ENCODE measurements at regions not wholly inside any gene's neighbourhood (a gene's known extent, or its start where the extent isn't known, plus 50 kb on each side); places are given as distances from the start of the nearest gene placed in this dataset.

- H3K9ac ChIP-seq (ENCODE audit: insufficient read length): no peak overlapping the region
- no peak overlapping the region for H3K4me3 ChIP-seq
- no peak for TF ChIP-seq FOXP2 (optimal IDR thresholded peaks at IDR 0.05; ENCODE audit: control extremely low read depth, extremely low read length, insufficient read depth)
- no peak for TF ChIP-seq EZH2 (IDR thresholded peaks at IDR 0.05)
- no peak for TF ChIP-seq POLR2AphosphoS5 (IDR thresholded peaks at IDR 0.05; ENCODE audit: borderline replicate concordance, low read depth, low read length)
- no peaks in the 10 kb centered on the region for H3K9me3 ChIP-seq (ENCODE audit: low read depth, low read length)
- H3K27ac ChIP-seq: no peak overlapping the region
- no peaks in the 10 kb centered on the region for H3K36me3 ChIP-seq (ENCODE audit: insufficient read depth, low read length)
- DNase-seq (ENCODE audit: low read depth, low spot score): no peak
These were observed 496.7 kb upstream of the NMUR2 start for GRCh38 chr5:152901754-152902153.

GRCh38 chr5:152905286-152905685 lies 500.2 kb upstream of the NMUR2 start:
- Histone ChIP-seq H3K9me3 (ENCODE audit: low read depth, low read length) (no peaks in the 10 kb centered on the region), H3K9ac (ENCODE audit: insufficient read length) (no peak overlapping the region), H3K36me3 (ENCODE audit: insufficient read depth, low read length) (no peaks in the 10 kb centered on the region), H3K27ac (no peak overlapping the region), H3K4me3 (no peak overlapping the region)
- TF ChIP-seq POLR2AphosphoS5 (IDR thresholded peaks at IDR 0.05; ENCODE audit: borderline replicate concordance, low read depth, low read length) (no peak), FOXP2 (optimal IDR thresholded peaks at IDR 0.05; ENCODE audit: control extremely low read depth, extremely low read length, insufficient read depth) (no peak), EZH2 (IDR thresholded peaks at IDR 0.05) (no peak)
- DNase-seq (ENCODE audit: low read depth, low spot score): no peak

- no peaks in the 10 kb centered on the region for H3K36me3 ChIP-seq (ENCODE audit: insufficient read depth, low read length)
- H3K27ac ChIP-seq: no peak overlapping the region
- no peak overlapping the region for H3K9ac ChIP-seq (ENCODE audit: insufficient read length)
- no peaks in the 10 kb centered on the region for H3K9me3 ChIP-seq (ENCODE audit: low read depth, low read length)
- H3K4me3 ChIP-seq: no peak overlapping the region
- TF ChIP-seq EZH2 (IDR thresholded peaks at IDR 0.05): no peak
- TF ChIP-seq POLR2AphosphoS5 (IDR thresholded peaks at IDR 0.05; ENCODE audit: borderline replicate concordance, low read depth, low read length): no peak
- TF ChIP-seq FOXP2 (optimal IDR thresholded peaks at IDR 0.05; ENCODE audit: control extremely low read depth, extremely low read length, insufficient read depth): no peak
- no peak for DNase-seq (ENCODE audit: low read depth, low spot score)
These were observed 502.6 kb upstream of the NMUR2 start for GRCh38 chr5:152907488-152908245.

GRCh38 chr5:152912924-152913323 lies 507.8 kb upstream of the NMUR2 start:
- no peak for DNase-seq (ENCODE audit: low read depth, low spot score)
- no peak overlapping the region for H3K4me3 ChIP-seq
- H3K27ac ChIP-seq: no peak overlapping the region
- no peak for TF ChIP-seq POLR2AphosphoS5 (IDR thresholded peaks at IDR 0.05; ENCODE audit: borderline replicate concordance, low read depth, low read length)
- TF ChIP-seq FOXP2 (optimal IDR thresholded peaks at IDR 0.05; ENCODE audit: control extremely low read depth, extremely low read length, insufficient read depth): no peak
- no peak for TF ChIP-seq EZH2 (IDR thresholded peaks at IDR 0.05)
- H3K9ac ChIP-seq (ENCODE audit: insufficient read length): no peak overlapping the region
- no peaks in the 10 kb centered on the region for H3K9me3 ChIP-seq (ENCODE audit: low read depth, low read length)
- no peaks in the 10 kb centered on the region for H3K36me3 ChIP-seq (ENCODE audit: insufficient read depth, low read length)

GRCh38 chr5:152932621-152933020 lies 527.5 kb upstream of the NMUR2 start:
- Histone ChIP-seq H3K36me3 (ENCODE audit: insufficient read depth, low read length) (no peaks in the 10 kb centered on the region), H3K9ac (ENCODE audit: insufficient read length) (no peak overlapping the region), H3K27ac (no peak overlapping the region), H3K9me3 (ENCODE audit: low read depth, low read length) (no peaks in the 10 kb centered on the region), H3K4me3 (no peak overlapping the region)
- no peak for DNase-seq (ENCODE audit: low read depth, low spot score)
- TF ChIP-seq POLR2AphosphoS5 (IDR thresholded peaks at IDR 0.05; ENCODE audit: borderline replicate concordance, low read depth, low read length) (no peak), FOXP2 (optimal IDR thresholded peaks at IDR 0.05; ENCODE audit: control extremely low read depth, extremely low read length, insufficient read depth) (no peak), EZH2 (IDR thresholded peaks at IDR 0.05) (no peak)

GRCh38 chr5:152933056-152933455 lies 528.0 kb upstream of the NMUR2 start:
- Histone ChIP-seq H3K36me3 (ENCODE audit: insufficient read depth, low read length) (no peaks in the 10 kb centered on the region), H3K4me3 (no peak overlapping the region), H3K9me3 (ENCODE audit: low read depth, low read length) (no peaks in the 10 kb centered on the region), H3K9ac (ENCODE audit: insufficient read length) (no peak overlapping the region), H3K27ac (no peak overlapping the region)
- TF ChIP-seq EZH2 (IDR thresholded peaks at IDR 0.05): no peak
- no peak for TF ChIP-seq FOXP2 (optimal IDR thresholded peaks at IDR 0.05; ENCODE audit: control extremely low read depth, extremely low read length, insufficient read depth)
- TF ChIP-seq POLR2AphosphoS5 (IDR thresholded peaks at IDR 0.05; ENCODE audit: borderline replicate concordance, low read depth, low read length): no peak
- no peak for DNase-seq (ENCODE audit: low read depth, low spot score)

- H3K4me3 ChIP-seq: no peak overlapping the region
- DNase-seq (ENCODE audit: low read depth, low spot score): no peak
- no peak overlapping the region for H3K27ac ChIP-seq
- no peak for TF ChIP-seq EZH2 (IDR thresholded peaks at IDR 0.05)
- TF ChIP-seq FOXP2 (optimal IDR thresholded peaks at IDR 0.05; ENCODE audit: control extremely low read depth, extremely low read length, insufficient read depth): no peak
- H3K9me3 ChIP-seq (ENCODE audit: low read depth, low read length): no peaks in the 10 kb centered on the region
- H3K9ac ChIP-seq (ENCODE audit: insufficient read length): no peak overlapping the region
- no peaks in the 10 kb centered on the region for H3K36me3 ChIP-seq (ENCODE audit: insufficient read depth, low read length)
These were observed 533.6 kb upstream of the NMUR2 start for GRCh38 chr5:152938630-152939029.

GRCh38 chr5:152942633-152943336 lies 537.7 kb upstream of the NMUR2 start:
- H3K9ac ChIP-seq (ENCODE audit: insufficient read length): no peak overlapping the region
- no peak overlapping the region for H3K4me3 ChIP-seq
- TF ChIP-seq EZH2 (IDR thresholded peaks at IDR 0.05) (no peak), FOXP2 (optimal IDR thresholded peaks at IDR 0.05; ENCODE audit: control extremely low read depth, extremely low read length, insufficient read depth) (no peak), POLR2AphosphoS5 (IDR thresholded peaks at IDR 0.05; ENCODE audit: borderline replicate concordance, low read depth, low read length) (no peak)
- no peaks in the 10 kb centered on the region for H3K36me3 ChIP-seq (ENCODE audit: insufficient read depth, low read length)
- no peak for DNase-seq (ENCODE audit: low read depth, low spot score)
- H3K9me3 ChIP-seq (ENCODE audit: low read depth, low read length): no peaks in the 10 kb centered on the region
- H3K27ac ChIP-seq: no peak overlapping the region

All from SK-N-MC (cell line).